Ishikawa (cell line): ENCODE measurements at regions not wholly inside any gene's neighbourhood (a gene's known extent, or its start where the extent isn't known, plus 50 kb on each side); places are given as distances from the start of the nearest gene placed in this dataset.

Experiments used
- REST ChIP-seq: IDR thresholded peaks from 2 replicates; pipeline ENCODE4 v1.6.1; 2012; ENCODE audit warnings: low read depth, mild to moderate bottlenecking
- TCF12 ChIP-seq: IDR thresholded peaks from 2 replicates; pipeline ENCODE4 v1.6.1; 2012; ENCODE audit warnings: low read depth
- YY1 ChIP-seq: IDR thresholded peaks from 2 replicates; pipeline ENCODE4 v1.6.1; 2012; ENCODE audit warnings: low read depth

GRCh38 chr1:221869779-221870178, 127.9 kb upstream of the DUSP10 start:
- TF ChIP-seq TCF12 (no peak), YY1 (no peak), REST (no peak)
